WTC11 (cell line): ENCODE measurements at regions not wholly inside any gene's neighbourhood (a gene's known extent, or its start where the extent isn't known, plus 50 kb on each side); places are given as distances from the start of the nearest gene placed in this dataset.
A peak's percentile ranks its signal among the peaks of the same experiment; 100 is the strongest.

ENCODE experiments used
- ATAC-seq: fragments of 200-7000 bp; cut with Tn5 transposase; 2 replicates; pipeline ENCODE4 v1.10.0; 2021; ENCODE audit warnings: mild to moderate bottlenecking, moderate library complexity
- CTCF ChIA-PET: fragments of 300-600 bp; sonication (Branson Sonifier 250); formaldehyde crosslinking; loops from one replicate; lab custom pipeline; 2021; ENCODE audit warnings: antibody characterized with exemption; lab: Charles Lee
- POLR2A ChIA-PET: fragments of 350-600 bp; sonication (Branson Sonifier 250); formaldehyde crosslinking; loops from one replicate; lab custom pipeline; 2021; ENCODE audit warnings: antibody characterized with exemption; lab: Charles Lee
- DNase-seq: peaks from one replicate; pipeline ENCODE4 v3.0.0; 2021; ENCODE audit warnings: low spot score
- H3K27ac Mint-ChIP-seq: 2 replicates; pipeline ENCODE4 v1.8.0; 2021; ENCODE audit warnings: mixed read lengths
- H3K27me3 Mint-ChIP-seq: 2 replicates; pipeline ENCODE4 v1.8.0; 2021; ENCODE audit warnings: low read depth, mild to moderate bottlenecking, moderate library complexity, mixed read lengths
- H3K36me3 Mint-ChIP-seq: 2 replicates; pipeline ENCODE4 v1.8.0; 2021; ENCODE audit warnings: mixed read lengths
- H3K4me1 Mint-ChIP-seq: 2 replicates; pipeline ENCODE4 v1.8.0; 2022; ENCODE audit warnings: mixed read lengths
- H3K4me3 Mint-ChIP-seq: 2 replicates; pipeline ENCODE4 v1.8.0; 2021; ENCODE audit warnings: mild to moderate bottlenecking, moderate library complexity, mixed read lengths
- H3K9me3 Mint-ChIP-seq: 2 replicates; pipeline ENCODE4 v1.8.0; 2021; ENCODE audit warnings: mixed read lengths
- CREM ChIP-seq: sonication (generic); formaldehyde crosslinking; IDR thresholded peaks from 2 replicates; pipeline ENCODE4 v1.8.1; 2022; ENCODE audit warnings: mild to moderate bottlenecking, missing genetic modification reagents, moderate library complexity
- ELF4 ChIP-seq: sonication (generic); formaldehyde crosslinking; IDR thresholded peaks from 2 replicates; pipeline ENCODE4 v1.8.1; 2022; ENCODE audit warnings: low read depth, mild to moderate bottlenecking, moderate library complexity, missing genetic modification reagents
- ETV6 ChIP-seq: sonication (generic); formaldehyde crosslinking; IDR thresholded peaks from 2 replicates; pipeline ENCODE4 v1.8.1; 2022; ENCODE audit warnings: mild to moderate bottlenecking, missing genetic modification reagents
- FOXK1 ChIP-seq: sonication (generic); formaldehyde crosslinking; IDR thresholded peaks from 2 replicates; pipeline ENCODE4 v1.8.0; 2022; ENCODE audit warnings: mild to moderate bottlenecking, moderate library complexity, missing genetic modification reagents
- FOXP1 ChIP-seq: sonication (generic); formaldehyde crosslinking; IDR thresholded peaks from 2 replicates; pipeline ENCODE4 v1.8.0; 2022; ENCODE audit warnings: missing genetic modification reagents, mild to moderate bottlenecking, moderate library complexity, borderline replicate concordance
- GRHL2 ChIP-seq: fragments of 250-450 bp; sonication (Bioruptor Pico); IDR thresholded peaks from 2 replicates; pipeline ENCODE4 v1.8.0; 2022; ENCODE audit warnings: mild to moderate bottlenecking, moderate library complexity; ENCODE audit not compliant: insufficient replicate concordance, severe bottlenecking
- HMGA2 ChIP-seq: fragments of 250-450 bp; sonication (Bioruptor Pico); IDR thresholded peaks from 2 replicates; pipeline ENCODE4 v1.4.0; 2021; ENCODE audit warnings: mild to moderate bottlenecking, moderate library complexity
- KAT7 ChIP-seq: sonication (generic); formaldehyde crosslinking; IDR thresholded peaks from 2 replicates; pipeline ENCODE4 v1.8.1; 2023; ENCODE audit warnings: missing genetic modification reagents, mild to moderate bottlenecking, borderline replicate concordance
- MXD4 ChIP-seq: fragments of 250-450 bp; sonication (Bioruptor Pico); IDR thresholded peaks from 2 replicates; pipeline ENCODE4 v1.8.0; 2021; ENCODE audit warnings: mild to moderate bottlenecking, moderate library complexity, borderline replicate concordance
- NFE2L1 ChIP-seq: sonication (generic); formaldehyde crosslinking; IDR thresholded peaks from 2 replicates; pipeline ENCODE4 v1.8.1; 2023; ENCODE audit warnings: missing genetic modification reagents
- OVOL2 ChIP-seq: fragments of 250-450 bp; sonication (Bioruptor Pico); IDR thresholded peaks from 2 replicates; pipeline ENCODE4 v1.9.0; 2021; ENCODE audit warnings: mild to moderate bottlenecking, borderline replicate concordance
- PRRX2 ChIP-seq: fragments of 250-450 bp; sonication (Bioruptor Pico); IDR thresholded peaks from 2 replicates; pipeline ENCODE4 v1.8.0; 2021; ENCODE audit warnings: mild to moderate bottlenecking
- RELA ChIP-seq: sonication (generic); formaldehyde crosslinking; IDR thresholded peaks from 2 replicates; pipeline ENCODE4 v1.8.1; 2022; ENCODE audit warnings: missing genetic modification reagents, mild to moderate bottlenecking, borderline replicate concordance
- RORB ChIP-seq: fragments of 250-450 bp; sonication (Bioruptor Pico); IDR thresholded peaks from 2 replicates; pipeline ENCODE4 v1.9.0; 2021; ENCODE audit warnings: mild to moderate bottlenecking
- SMAD3 ChIP-seq: sonication (generic); formaldehyde crosslinking; IDR thresholded peaks from 2 replicates; pipeline ENCODE4 v1.8.0; 2022; ENCODE audit warnings: missing genetic modification reagents, mild to moderate bottlenecking, borderline replicate concordance
- TEAD1 ChIP-seq: sonication (generic); formaldehyde crosslinking; IDR thresholded peaks from 2 replicates; pipeline ENCODE4 v1.8.0; 2022; ENCODE audit warnings: mild to moderate bottlenecking, missing genetic modification reagents
- ZNF121 ChIP-seq: sonication (generic); formaldehyde crosslinking; IDR thresholded peaks from 2 replicates; pipeline ENCODE4 v1.8.0; 2023; ENCODE audit warnings: missing genetic modification reagents
- ZNF138 ChIP-seq: sonication (generic); formaldehyde crosslinking; conservative IDR thresholded peaks from 2 replicates; pipeline ENCODE4 v1.8.1; 2022; ENCODE audit warnings: mild to moderate bottlenecking, moderate library complexity, missing genetic modification reagents
- ZNF219 ChIP-seq: sonication (generic); formaldehyde crosslinking; IDR thresholded peaks from 2 replicates; pipeline ENCODE4 v1.8.0; 2023; ENCODE audit warnings: missing genetic modification reagents, mild to moderate bottlenecking, borderline replicate concordance
- ZNF423 ChIP-seq: fragments of 250-450 bp; sonication (Bioruptor Pico); IDR thresholded peaks from 2 replicates; pipeline ENCODE4 v2.1.2; 2022; ENCODE audit warnings: mild to moderate bottlenecking, moderate library complexity
- TF ChIP-seq, protein P1 (sequence below): fragments of 250-450 bp; sonication (Bioruptor Pico); IDR thresholded peaks from 2 replicates; pipeline ENCODE4 v1.9.0; 2021; ENCODE audit warnings: mild to moderate bottlenecking
- TF ChIP-seq, protein P2 (sequence below): sonication (generic); formaldehyde crosslinking; IDR thresholded peaks from 2 replicates; pipeline ENCODE4 v1.8.1; 2022; ENCODE audit warnings: low read depth, mild to moderate bottlenecking, moderate library complexity, missing genetic modification reagents, borderline replicate concordance
- TF ChIP-seq, protein P3 (sequence below): sonication (generic); formaldehyde crosslinking; IDR thresholded peaks from 2 replicates; pipeline ENCODE4 v1.8.0; 2022; ENCODE audit warnings: mild to moderate bottlenecking, missing genetic modification reagents
- TF ChIP-seq, protein P4 (sequence below): sonication (generic); formaldehyde crosslinking; IDR thresholded peaks from 2 replicates; pipeline ENCODE4 v1.8.0; 2022; ENCODE audit warnings: mild to moderate bottlenecking, missing genetic modification reagents
- TF ChIP-seq, protein P5 (sequence below): sonication (generic); formaldehyde crosslinking; IDR thresholded peaks from 2 replicates; pipeline ENCODE4 v1.8.1; 2022; ENCODE audit warnings: mild to moderate bottlenecking, missing genetic modification reagents, moderate library complexity, borderline replicate concordance
- TF ChIP-seq, protein P6 (sequence below): sonication (generic); formaldehyde crosslinking; IDR thresholded peaks from 2 replicates; pipeline ENCODE4 v1.8.1; 2023; ENCODE audit warnings: mild to moderate bottlenecking, missing genetic modification reagents

DNA sequence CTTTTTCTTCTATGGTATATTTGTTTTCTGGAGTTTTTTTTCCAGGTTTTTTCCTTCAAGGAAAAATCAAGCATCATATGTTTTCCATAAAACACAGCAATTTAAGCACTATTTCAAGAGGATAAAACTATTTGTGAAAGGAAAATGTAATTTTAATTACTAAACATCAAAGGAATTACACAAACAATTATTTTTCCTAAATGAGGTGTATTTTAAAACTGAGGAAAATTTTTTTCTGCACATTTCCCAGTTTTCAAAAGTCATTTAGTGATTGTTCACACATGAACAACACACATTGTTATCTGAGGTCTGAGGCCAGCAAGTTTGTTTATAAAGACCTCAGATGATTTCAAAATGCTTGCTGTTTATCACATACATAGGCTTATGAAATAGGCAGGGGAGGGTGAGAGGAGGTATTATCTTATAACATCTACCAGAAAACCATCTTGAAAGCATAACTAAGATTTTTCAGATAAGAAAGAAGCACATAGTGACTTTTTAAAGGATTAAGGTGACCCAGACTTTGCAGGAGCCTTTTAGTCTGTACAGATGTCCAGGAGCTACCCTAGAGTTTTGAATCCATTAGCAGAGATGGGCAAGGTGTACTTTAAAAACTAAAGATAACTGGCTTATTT lies 381.6 kb downstream of the GJA1 start:
- H3K9me3 Mint-ChIP-seq = peaks cover 29% of the 10 kb centered on the region
- CTCF ChIA-PET = no interaction called here
- H3K4me3 Mint-ChIP-seq = no peak overlapping the region
- no peak for DNase-seq
- no peak overlapping the region for H3K27ac Mint-ChIP-seq
- H3K27me3 Mint-ChIP-seq = no peaks in the 10 kb centered on the region; the same call in 1 of the 2 replicates
- TF ChIP-seq FOXK1 (CRISPR knock-in tag) (no peak), FOXP1 (no peak), ZNF219 (CRISPR knock-in tag) (no peak), MXD4 (CRISPR knock-in tag) (no peak), SMAD3 (CRISPR knock-in tag) (no peak), RORB (no peak), HMGA2 (CRISPR knock-in tag) (no peak), ETV6 (CRISPR knock-in tag) (no peak), NFE2L1 (CRISPR knock-in tag) (no peak), PRRX2 (no peak)
- TF ChIP-seq, protein P1, sequence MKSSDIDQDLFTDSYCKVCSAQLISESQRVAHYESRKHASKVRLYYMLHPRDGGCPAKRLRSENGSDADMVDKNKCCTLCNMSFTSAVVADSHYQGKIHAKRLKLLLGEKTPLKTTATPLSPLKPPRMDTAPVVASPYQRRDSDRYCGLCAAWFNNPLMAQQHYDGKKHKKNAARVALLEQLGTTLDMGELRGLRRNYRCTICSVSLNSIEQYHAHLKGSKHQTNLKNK = no peak
- TF ChIP-seq, all 79 proteins: peak for 0
- ATAC-seq = no peak
- POLR2A ChIA-PET = no interaction called here
- peaks cover 27% of the 10 kb centered on the region for H3K36me3 Mint-ChIP-seq
- peaks cover 5% of the 10 kb centered on the region for H3K4me1 Mint-ChIP-seq

DNA sequence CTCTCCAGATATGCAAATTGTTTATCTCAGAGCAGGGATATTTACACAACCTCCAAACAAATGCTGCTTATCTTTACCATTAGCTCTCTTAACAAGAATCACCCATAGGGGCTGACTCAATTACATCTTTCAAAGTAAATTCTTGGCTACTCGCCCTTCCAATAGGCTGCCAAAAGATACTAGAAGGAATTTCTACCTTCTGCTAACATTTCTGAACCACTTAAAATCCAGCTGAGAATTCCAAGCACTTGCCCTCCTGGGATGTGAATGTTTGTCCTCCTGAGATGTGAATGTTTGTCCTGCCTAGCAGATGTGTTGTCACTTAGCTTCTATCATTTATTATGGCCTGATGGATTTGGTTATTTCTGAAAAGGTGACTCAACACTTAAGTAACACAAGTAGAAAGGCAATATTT lies 388.0 kb downstream of the GJA1 start:
- CTCF ChIA-PET = interaction anchor here (1.1 to 1.6 kb wide), 2 partner anchors 27 to 338 kb away, joined by 4 to 13 read pairs; no protein-coding TSS in a partner anchor
- ATAC-seq = peak; percentile 94
- peaks cover 30% of the 10 kb centered on the region for H3K9me3 Mint-ChIP-seq
- peaks cover 44% of the 10 kb centered on the region for H3K4me1 Mint-ChIP-seq
- H3K4me3 Mint-ChIP-seq = 0 out of 2 replicates have a peak overlapping the region, but pooled peaks have one; percentile 11
- POLR2A ChIA-PET = no interaction called here
- H3K36me3 Mint-ChIP-seq = peaks cover 28% of the 10 kb centered on the region
- peak overlapping the region; percentile 93 for H3K27ac Mint-ChIP-seq
- no peak for DNase-seq
- no peaks in the 10 kb centered on the region; the same call in 1 of the 2 replicates for H3K27me3 Mint-ChIP-seq
- no peak for TF ChIP-seq RORB
- TF ChIP-seq MXD4 (CRISPR knock-in tag) = no peak
- TF ChIP-seq CREM (CRISPR knock-in tag) = no peak
- TF ChIP-seq TEAD1 (CRISPR knock-in tag) = peak; percentile 65; the same call in 1 of the 2 replicates
- TF ChIP-seq, protein P2, sequence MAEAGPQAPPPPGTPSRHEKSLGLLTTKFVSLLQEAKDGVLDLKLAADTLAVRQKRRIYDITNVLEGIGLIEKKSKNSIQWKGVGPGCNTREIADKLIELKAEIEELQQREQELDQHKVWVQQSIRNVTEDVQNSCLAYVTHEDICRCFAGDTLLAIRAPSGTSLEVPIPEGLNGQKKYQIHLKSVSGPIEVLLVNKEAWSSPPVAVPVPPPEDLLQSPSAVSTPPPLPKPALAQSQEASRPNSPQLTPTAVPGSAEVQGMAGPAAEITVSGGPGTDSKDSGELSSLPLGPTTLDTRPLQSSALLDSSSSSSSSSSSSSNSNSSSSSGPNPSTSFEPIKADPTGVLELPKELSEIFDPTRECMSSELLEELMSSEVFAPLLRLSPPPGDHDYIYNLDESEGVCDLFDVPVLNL = no peak

DNA sequence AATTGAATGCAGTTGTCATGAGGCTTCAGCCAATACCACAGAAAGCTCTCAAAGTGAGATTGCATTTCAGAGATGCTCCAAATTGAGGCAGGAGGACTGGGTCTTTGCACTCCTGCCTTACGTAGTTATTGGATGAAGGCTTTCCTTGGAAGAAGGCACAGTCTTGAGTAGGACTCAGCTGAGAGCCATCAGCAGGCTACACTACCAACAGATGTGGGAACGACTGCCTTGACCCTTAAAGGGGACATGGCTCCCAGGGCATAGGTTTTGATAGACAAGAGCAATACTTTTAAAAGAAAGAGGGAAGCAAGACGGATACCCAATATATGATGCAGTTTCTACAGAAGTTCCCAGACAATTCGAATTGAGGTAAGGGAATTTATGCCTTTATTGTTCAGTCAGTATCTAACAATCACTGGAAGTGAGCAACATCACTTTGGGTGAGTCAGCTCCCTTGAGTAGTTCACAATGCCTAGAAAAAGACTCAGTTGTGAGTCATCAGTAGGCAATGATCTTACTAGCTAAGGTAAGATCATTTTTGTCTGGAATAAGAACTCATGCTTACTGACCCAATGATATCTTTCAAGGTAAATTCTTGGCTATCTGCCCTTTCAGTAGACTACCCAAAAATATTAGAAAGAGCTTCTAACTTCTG lies 390.8 kb downstream of the GJA1 start:
- no peaks in the 10 kb centered on the region; the same call in 1 of the 2 replicates for H3K27me3 Mint-ChIP-seq
- ChIA-PET POLR2A (no interaction called here), CTCF (no interaction called here)
- H3K9me3 Mint-ChIP-seq = peaks cover 8% of the 10 kb centered on the region
- no peak for ATAC-seq
- H3K27ac Mint-ChIP-seq = no peak overlapping the region
- DNase-seq = no peak
- no peak overlapping the region for H3K4me3 Mint-ChIP-seq
- peaks cover 6% of the 10 kb centered on the region for H3K36me3 Mint-ChIP-seq
- H3K4me1 Mint-ChIP-seq = peaks cover 51% of the 10 kb centered on the region
- no peak for TF ChIP-seq TEAD1 (CRISPR knock-in tag)
- TF ChIP-seq, protein P3, sequence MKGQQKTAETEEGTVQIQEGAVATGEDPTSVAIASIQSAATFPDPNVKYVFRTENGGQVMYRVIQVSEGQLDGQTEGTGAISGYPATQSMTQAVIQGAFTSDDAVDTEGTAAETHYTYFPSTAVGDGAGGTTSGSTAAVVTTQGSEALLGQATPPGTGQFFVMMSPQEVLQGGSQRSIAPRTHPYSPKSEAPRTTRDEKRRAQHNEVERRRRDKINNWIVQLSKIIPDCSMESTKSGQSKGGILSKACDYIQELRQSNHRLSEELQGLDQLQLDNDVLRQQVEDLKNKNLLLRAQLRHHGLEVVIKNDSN = no peak
- no peak for TF ChIP-seq ZNF423 (CRISPR knock-in tag)
- TF ChIP-seq, protein P4, sequence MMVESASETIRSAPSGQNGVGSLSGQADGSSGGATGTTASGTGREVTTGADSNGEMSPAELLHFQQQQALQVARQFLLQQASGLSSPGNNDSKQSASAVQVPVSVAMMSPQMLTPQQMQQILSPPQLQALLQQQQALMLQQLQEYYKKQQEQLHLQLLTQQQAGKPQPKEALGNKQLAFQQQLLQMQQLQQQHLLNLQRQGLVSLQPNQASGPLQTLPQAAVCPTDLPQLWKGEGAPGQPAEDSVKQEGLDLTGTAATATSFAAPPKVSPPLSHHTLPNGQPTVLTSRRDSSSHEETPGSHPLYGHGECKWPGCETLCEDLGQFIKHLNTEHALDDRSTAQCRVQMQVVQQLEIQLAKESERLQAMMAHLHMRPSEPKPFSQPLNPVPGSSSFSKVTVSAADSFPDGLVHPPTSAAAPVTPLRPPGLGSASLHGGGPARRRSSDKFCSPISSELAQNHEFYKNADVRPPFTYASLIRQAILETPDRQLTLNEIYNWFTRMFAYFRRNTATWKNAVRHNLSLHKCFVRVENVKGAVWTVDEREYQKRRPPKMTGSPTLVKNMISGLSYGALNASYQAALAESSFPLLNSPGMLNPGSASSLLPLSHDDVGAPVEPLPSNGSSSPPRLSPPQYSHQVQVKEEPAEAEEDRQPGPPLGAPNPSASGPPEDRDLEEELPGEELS = no peak
- no peak for TF ChIP-seq GRHL2 (CRISPR knock-in tag)
- no peak for TF ChIP-seq ZNF138 (CRISPR knock-in tag)
- no peak for TF ChIP-seq ELF4 (CRISPR knock-in tag)
- TF ChIP-seq PRRX2 = no peak
- TF ChIP-seq ZNF121 (CRISPR knock-in tag) = no peak
- TF ChIP-seq OVOL2 = no peak
- TF ChIP-seq KAT7 (CRISPR knock-in tag) = no peak
- TF ChIP-seq, protein P5, sequence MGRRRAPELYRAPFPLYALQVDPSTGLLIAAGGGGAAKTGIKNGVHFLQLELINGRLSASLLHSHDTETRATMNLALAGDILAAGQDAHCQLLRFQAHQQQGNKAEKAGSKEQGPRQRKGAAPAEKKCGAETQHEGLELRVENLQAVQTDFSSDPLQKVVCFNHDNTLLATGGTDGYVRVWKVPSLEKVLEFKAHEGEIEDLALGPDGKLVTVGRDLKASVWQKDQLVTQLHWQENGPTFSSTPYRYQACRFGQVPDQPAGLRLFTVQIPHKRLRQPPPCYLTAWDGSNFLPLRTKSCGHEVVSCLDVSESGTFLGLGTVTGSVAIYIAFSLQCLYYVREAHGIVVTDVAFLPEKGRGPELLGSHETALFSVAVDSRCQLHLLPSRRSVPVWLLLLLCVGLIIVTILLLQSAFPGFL (CRISPR knock-in tag) = no peak
- TF ChIP-seq, protein P6, sequence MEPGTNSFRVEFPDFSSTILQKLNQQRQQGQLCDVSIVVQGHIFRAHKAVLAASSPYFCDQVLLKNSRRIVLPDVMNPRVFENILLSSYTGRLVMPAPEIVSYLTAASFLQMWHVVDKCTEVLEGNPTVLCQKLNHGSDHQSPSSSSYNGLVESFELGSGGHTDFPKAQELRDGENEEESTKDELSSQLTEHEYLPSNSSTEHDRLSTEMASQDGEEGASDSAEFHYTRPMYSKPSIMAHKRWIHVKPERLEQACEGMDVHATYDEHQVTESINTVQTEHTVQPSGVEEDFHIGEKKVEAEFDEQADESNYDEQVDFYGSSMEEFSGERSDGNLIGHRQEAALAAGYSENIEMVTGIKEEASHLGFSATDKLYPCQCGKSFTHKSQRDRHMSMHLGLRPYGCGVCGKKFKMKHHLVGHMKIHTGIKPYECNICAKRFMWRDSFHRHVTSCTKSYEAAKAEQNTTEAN (CRISPR knock-in tag) = no peak
- no peak for TF ChIP-seq RELA (CRISPR knock-in tag)
